HG03565 (cell line): ENCODE measurements at regions not wholly inside any gene's neighbourhood (a gene's known extent, or its start where the extent isn't known, plus 50 kb on each side); places are given as distances from the start of the nearest gene placed in this dataset.
"Not testable (repeated sequence)": the region's sequence is repeated elsewhere in the genome, so short reads cannot be mapped to it uniquely, and the experiment has no call there.

Source experiments
- ATAC-seq: cut with Tn5 transposase; IDR thresholded peaks from one replicate; pipeline ENCODE4 v1.9.1; 2021; ENCODE audit warnings: mild to moderate bottlenecking, moderate library complexity; ENCODE audit not compliant: unreplicated experiment

GRCh38 chr9:85112391-85112790, 442.9 kb downstream of the NTRK2 start:
- ATAC-seq: no peak

- ATAC-seq: no peak
Observed at GRCh38 chr9:85108746-85109145, 439.2 kb downstream of the NTRK2 start.

GRCh38 chr9:85108229-85108628, 438.7 kb downstream of the NTRK2 start:
- ATAC-seq: no peak

- no peak for ATAC-seq
Observed at GRCh38 chr9:85089188-85089969, 419.9 kb downstream of the NTRK2 start.

GRCh38 chr9:85081963-85082362, 412.4 kb downstream of the NTRK2 start:
- ATAC-seq: no peak

- ATAC-seq: no peak
Observed at GRCh38 chr9:85079349-85079748, 409.8 kb downstream of the NTRK2 start.

- ATAC-seq: no peak
Observed at GRCh38 chr9:85077944-85078343, 408.4 kb downstream of the NTRK2 start.

- ATAC-seq: not testable (repeated sequence)
Observed at GRCh38 chr9:85077146-85077545, 407.6 kb downstream of the NTRK2 start.
